Inflammatory macrophage (primary cell): ENCODE measurements at regions not wholly inside any gene's neighbourhood (a gene's known extent, or its start where the extent isn't known, plus 50 kb on each side); places are given as distances from the start of the nearest gene placed in this dataset.

ENCODE experiments used
- DNase-seq, 2 donors: peaks; one replicate each; pipeline ENCODE4 v3.0.0-alpha.2; 2020 to 2022

GRCh38 chr6:48213076-48213788 is 102.2 kb upstream of the PTCHD4 start:
- DNase-seq: no peak

- no peak for DNase-seq
Measured at GRCh38 chr6:48212501-48212900, 101.5 kb upstream of the PTCHD4 start.

- no peak for DNase-seq
Measured at GRCh38 chr6:48206091-48206490, 95.1 kb upstream of the PTCHD4 start.

GRCh38 chr6:48200869-48201390 is 89.9 kb upstream of the PTCHD4 start:
- no peak for DNase-seq

GRCh38 chr6:48199499-48199898 is 88.5 kb upstream of the PTCHD4 start:
- DNase-seq: no peak

GRCh38 chr6:48197941-48198340 is 86.9 kb upstream of the PTCHD4 start:
- no peak for DNase-seq

- DNase-seq: no peak
Measured at GRCh38 chr6:48194596-48195295, 83.7 kb upstream of the PTCHD4 start.

GRCh38 chr6:48188158-48188557 is 77.2 kb upstream of the PTCHD4 start:
- no peak for DNase-seq

GRCh38 chr6:48186746-48187145 is 75.7 kb upstream of the PTCHD4 start:
- DNase-seq: no peak

GRCh38 chr6:48184648-48185047 is 73.7 kb upstream of the PTCHD4 start:
- DNase-seq: no peak

- no peak for DNase-seq
Measured at GRCh38 chr6:48183811-48184605, 73.0 kb upstream of the PTCHD4 start.

- DNase-seq: no peak
Measured at GRCh38 chr6:48183178-48183577, 72.2 kb upstream of the PTCHD4 start.

GRCh38 chr6:48178700-48179099 is 67.7 kb upstream of the PTCHD4 start:
- DNase-seq: no peak

- no peak for DNase-seq
Measured at GRCh38 chr6:48177786-48178185, 66.8 kb upstream of the PTCHD4 start.

- no peak for DNase-seq
Measured at GRCh38 chr6:48176645-48177308, 65.8 kb upstream of the PTCHD4 start.

GRCh38 chr6:48169635-48170034 is 58.6 kb upstream of the PTCHD4 start:
- no peak for DNase-seq
